Calu3 (cell line): ENCODE measurements at regions not wholly inside any gene's neighbourhood (a gene's known extent, or its start where the extent isn't known, plus 50 kb on each side); places are given as distances from the start of the nearest gene placed in this dataset.

ENCODE experiments used
- BruUV-seq: library from RNA; stranded (reverse); fragments of 400-500 nt; replicated peaks from 2 replicates; lab custom pipeline; 2021; lab: Mats Ljungman, UMichigan
- CTCF ChIA-PET: fragments of 300-600 bp; sonication (Branson Sonifier 250); formaldehyde crosslinking; loops from one replicate; lab custom pipeline; 2022; ENCODE audit warnings: antibody characterized with exemption; lab: Charles Lee
- DNase-seq: peaks from one replicate; pipeline ENCODE4 v3.0.0; 2022
- H3K27ac Mint-ChIP-seq: one replicate; pipeline ENCODE4 v1.8.0; 2022; ENCODE audit warnings: mixed read lengths; ENCODE audit not compliant: unreplicated experiment
- H3K27me3 Mint-ChIP-seq: one replicate; pipeline ENCODE4 v1.8.0; 2022; ENCODE audit warnings: mixed read lengths; ENCODE audit not compliant: unreplicated experiment
- H3K36me3 Mint-ChIP-seq: one replicate; pipeline ENCODE4 v1.8.0; 2022; ENCODE audit warnings: mild to moderate bottlenecking, moderate library complexity, mixed read lengths; ENCODE audit not compliant: insufficient read depth, unreplicated experiment
- H3K4me1 Mint-ChIP-seq: one replicate; pipeline ENCODE4 v1.8.0; 2022; ENCODE audit warnings: mild to moderate bottlenecking, low read depth, mixed read lengths; ENCODE audit not compliant: unreplicated experiment
- H3K4me3 Mint-ChIP-seq: one replicate; pipeline ENCODE4 v1.8.0; 2022; ENCODE audit warnings: mild to moderate bottlenecking, low read depth, moderate library complexity, mixed read lengths; ENCODE audit not compliant: unreplicated experiment
- H3K9me3 Mint-ChIP-seq: one replicate; pipeline ENCODE4 v1.8.0; 2022; ENCODE audit warnings: low read depth, mixed read lengths; ENCODE audit not compliant: unreplicated experiment
- CTCF ChIP-seq: fragments of 200-600 bp; IDR thresholded peaks from one replicate; pipeline ENCODE4 v1.8.0; 2022; ENCODE audit warnings: antibody characterized with exemption; ENCODE audit not compliant: unreplicated experiment
- intact Hi-C: fragments of 100-400 bp; cut with micrococcal nuclease; formaldehyde crosslinking; loops from one replicate; pipeline ENCODE4 v1.10.0; 2022; ENCODE audit not compliant: unreplicated experiment

GRCh38 chr13:47327861-47328260 is 431.0 kb upstream of the HTR2A start:
- Mint-ChIP-seq H3K4me1 (peaks cover 12% of the 10 kb centered on the region), H3K4me3 (no peak overlapping the region), H3K36me3 (no peaks in the 10 kb centered on the region), H3K27me3 (no peaks in the 10 kb centered on the region), H3K9me3 (peaks cover 3% of the 10 kb centered on the region), H3K27ac (no peak overlapping the region)
- intact Hi-C loops: no loop called here
- CTCF ChIA-PET: no interaction called here
- no peak for TF ChIP-seq CTCF
- DNase-seq: no peak
- BruUV-seq: no TSS peak

GRCh38 chr13:47326061-47326460 is 429.2 kb upstream of the HTR2A start:
- intact Hi-C loops: no loop called here
- no peaks in the 10 kb centered on the region for H3K9me3 Mint-ChIP-seq
- no peak overlapping the region for H3K4me3 Mint-ChIP-seq
- no peaks in the 10 kb centered on the region for H3K4me1 Mint-ChIP-seq
- no peak for DNase-seq
- no peaks in the 10 kb centered on the region for H3K27me3 Mint-ChIP-seq
- no TSS peak for BruUV-seq
- H3K36me3 Mint-ChIP-seq: no peaks in the 10 kb centered on the region
- H3K27ac Mint-ChIP-seq: no peak overlapping the region
- no peak for TF ChIP-seq CTCF
- CTCF ChIA-PET: no interaction called here

- Mint-ChIP-seq H3K36me3 (no peaks in the 10 kb centered on the region), H3K4me1 (no peaks in the 10 kb centered on the region), H3K4me3 (no peak overlapping the region), H3K9me3 (no peaks in the 10 kb centered on the region), H3K27ac (no peak overlapping the region), H3K27me3 (no peaks in the 10 kb centered on the region)
- intact Hi-C loops: no loop called here
- no peak for TF ChIP-seq CTCF
- CTCF ChIA-PET: no interaction called here
- no TSS peak for BruUV-seq
- DNase-seq: no peak
These were observed 420.5 kb upstream of the HTR2A start for GRCh38 chr13:47317356-47317755.

- no peaks in the 10 kb centered on the region for H3K36me3 Mint-ChIP-seq
- H3K9me3 Mint-ChIP-seq: no peaks in the 10 kb centered on the region
- no peak overlapping the region for H3K4me3 Mint-ChIP-seq
- BruUV-seq: no TSS peak
- intact Hi-C loops: no loop called here
- CTCF ChIA-PET: interaction anchor here (1.0 kb wide), 1 partner anchor 9 kb away, joined by 3 read pairs; no protein-coding TSS in a partner anchor
- H3K27me3 Mint-ChIP-seq: no peaks in the 10 kb centered on the region
- TF ChIP-seq CTCF: no peak
- no peak for DNase-seq
- no peaks in the 10 kb centered on the region for H3K4me1 Mint-ChIP-seq
- no peak overlapping the region for H3K27ac Mint-ChIP-seq
These were observed 413.5 kb upstream of the HTR2A start for GRCh38 chr13:47310401-47310800.

GRCh38 chr13:47306991-47307390 is 410.1 kb upstream of the HTR2A start:
- no peaks in the 10 kb centered on the region for H3K4me1 Mint-ChIP-seq
- no peak for DNase-seq
- intact Hi-C loops: no loop called here
- TF ChIP-seq CTCF: no peak
- no peaks in the 10 kb centered on the region for H3K27me3 Mint-ChIP-seq
- no TSS peak for BruUV-seq
- H3K4me3 Mint-ChIP-seq: no peak overlapping the region
- no peaks in the 10 kb centered on the region for H3K9me3 Mint-ChIP-seq
- CTCF ChIA-PET: no interaction called here
- no peaks in the 10 kb centered on the region for H3K36me3 Mint-ChIP-seq
- no peak overlapping the region for H3K27ac Mint-ChIP-seq
